HG03039 (cell line): ENCODE measurements at regions not wholly inside any gene's neighbourhood (a gene's known extent, or its start where the extent isn't known, plus 50 kb on each side); places are given as distances from the start of the nearest gene placed in this dataset.
"Not testable (repeated sequence)": the region's sequence is repeated elsewhere in the genome, so short reads cannot be mapped to it uniquely, and the experiment has no call there.

Source experiments
- ATAC-seq: cut with Tn5 transposase; IDR thresholded peaks from one replicate; pipeline ENCODE4 v1.9.1; 2021; ENCODE audit warnings: mild to moderate bottlenecking, moderate library complexity; ENCODE audit not compliant: unreplicated experiment

GRCh38 chr2:2482851-2483250 is 151.8 kb upstream of the MYT1L start:
- ATAC-seq, result no peak

DNA sequence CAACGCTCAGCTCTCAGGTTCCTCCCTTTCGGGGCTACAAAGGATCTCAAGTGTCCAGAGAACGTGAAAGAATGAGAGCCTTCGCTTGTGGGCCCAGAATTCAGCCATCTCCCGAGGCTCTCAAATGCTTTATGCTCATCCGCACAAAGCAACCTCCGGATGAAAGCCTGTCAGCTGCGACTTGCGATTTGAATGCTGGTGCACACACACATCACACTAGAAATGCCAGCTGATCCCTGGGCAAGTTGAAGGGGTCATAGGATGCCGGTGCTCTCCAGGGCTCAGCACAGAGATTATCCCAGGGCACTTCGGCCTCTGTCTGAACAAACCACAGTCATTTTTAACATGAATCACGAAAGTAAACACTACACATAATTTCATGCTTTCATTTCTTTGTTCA is 141.8 kb upstream of the MYT1L start:
- ATAC-seq, result no peak

DNA sequence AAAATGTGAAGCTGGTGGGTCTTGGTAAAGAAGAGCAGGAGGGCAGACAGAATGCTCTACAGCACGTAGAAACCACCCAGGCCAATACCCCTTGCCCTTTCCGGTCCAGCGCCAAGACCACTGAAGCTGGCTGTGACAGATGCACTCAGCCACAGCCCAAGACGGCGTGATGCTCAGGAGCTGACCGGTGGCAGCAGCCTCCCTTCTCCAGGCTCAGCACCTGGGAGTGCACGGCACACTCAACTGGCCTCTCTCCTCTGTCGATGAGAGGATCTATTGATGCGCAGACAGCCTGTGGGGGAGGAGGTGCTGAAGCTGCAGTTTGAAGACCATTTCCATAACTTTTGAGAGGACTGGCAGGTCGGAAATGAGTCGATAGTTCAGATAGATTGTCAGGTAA is 141.0 kb upstream of the MYT1L start:
- no peak for ATAC-seq

- ATAC-seq, result no peak
These were observed 135.5 kb upstream of the MYT1L start for GRCh38 chr2:2466534-2466933.

DNA sequence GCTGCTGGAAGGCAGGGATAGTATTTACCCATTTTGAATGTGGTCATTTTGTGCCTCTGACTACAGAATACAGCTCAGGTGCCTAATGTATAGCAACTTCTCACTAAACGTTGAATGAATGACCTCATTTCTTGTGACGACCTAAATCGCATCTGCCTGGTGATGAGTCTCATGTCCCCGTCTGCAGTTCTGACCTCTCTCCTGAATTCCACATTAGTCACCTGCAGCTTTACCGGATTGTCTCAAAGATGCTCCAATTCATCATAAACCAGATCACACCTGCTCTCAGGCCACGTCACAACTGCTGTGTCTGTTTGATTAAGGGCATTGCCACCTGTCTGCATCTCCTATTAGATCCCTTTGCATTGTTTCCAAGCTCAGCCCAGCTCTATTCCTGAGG is 133.6 kb upstream of the MYT1L start:
- no peak for ATAC-seq

- no peak for ATAC-seq
These were observed 133.0 kb upstream of the MYT1L start for GRCh38 chr2:2464094-2464493.

- ATAC-seq, result no peak
These were observed 125.6 kb upstream of the MYT1L start for GRCh38 chr2:2456721-2457120.

DNA sequence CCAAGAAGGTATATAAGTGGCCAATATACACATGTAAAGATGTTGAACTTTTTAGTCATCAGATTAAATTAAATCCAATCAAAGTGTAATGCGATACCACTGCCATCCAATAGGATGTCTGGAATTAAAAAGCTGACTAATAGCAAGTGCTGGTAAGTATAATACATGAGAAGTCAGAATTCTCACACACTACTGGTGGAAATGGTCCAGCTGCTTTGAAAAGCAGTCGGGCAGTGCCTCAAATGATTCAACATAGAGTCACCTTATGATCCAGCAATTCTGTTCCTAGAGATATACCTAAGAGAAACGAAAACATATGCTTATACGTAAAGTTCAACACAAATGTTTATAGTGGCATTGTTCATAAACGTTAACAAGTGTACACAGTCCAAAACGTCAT is 124.1 kb upstream of the MYT1L start:
- ATAC-seq, result no peak

GRCh38 chr2:2452961-2453360 is 121.9 kb upstream of the MYT1L start:
- no peak for ATAC-seq

GRCh38 chr2:2451275-2451674 is 120.2 kb upstream of the MYT1L start:
- ATAC-seq, result not testable (repeated sequence)

DNA sequence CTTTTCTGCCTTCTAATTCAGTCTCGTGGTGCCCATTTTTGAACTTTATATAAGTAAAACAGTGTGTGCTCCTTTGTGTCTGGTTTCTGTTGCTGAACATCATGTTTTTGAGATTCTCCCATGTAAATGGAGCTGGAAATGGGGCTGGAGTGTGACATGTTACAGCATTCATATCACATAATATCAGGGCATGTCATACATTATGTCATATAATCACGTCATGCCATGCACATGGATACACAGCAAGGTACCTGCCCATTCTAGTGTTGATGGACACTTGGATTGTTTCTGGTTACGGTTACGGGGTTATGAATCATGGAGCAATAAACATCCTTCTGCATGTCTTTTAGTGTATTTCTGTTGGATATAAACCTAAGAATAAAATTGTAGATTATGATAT is 117.1 kb upstream of the MYT1L start:
- no peak for ATAC-seq

DNA sequence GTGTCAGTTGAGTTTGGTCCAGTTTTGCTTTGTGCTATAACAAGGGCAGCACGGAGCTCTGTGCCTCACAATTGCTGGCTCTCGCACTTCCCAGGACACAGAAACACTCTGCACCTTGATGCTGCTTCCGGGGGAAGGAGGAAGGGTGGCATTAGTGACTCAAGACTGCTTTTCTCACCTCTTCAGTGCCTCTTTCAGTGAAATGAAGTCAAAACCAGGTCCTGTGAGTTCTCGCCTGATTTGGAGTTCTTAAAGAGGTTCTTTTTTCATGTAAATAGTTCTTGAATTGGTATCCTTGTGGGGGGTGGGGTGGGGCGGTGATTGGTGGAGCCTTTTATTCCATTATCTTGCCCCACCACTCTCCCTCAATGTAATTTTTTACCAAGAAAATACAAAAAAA is 91.5 kb upstream of the MYT1L start:
- ATAC-seq, result no peak

DNA sequence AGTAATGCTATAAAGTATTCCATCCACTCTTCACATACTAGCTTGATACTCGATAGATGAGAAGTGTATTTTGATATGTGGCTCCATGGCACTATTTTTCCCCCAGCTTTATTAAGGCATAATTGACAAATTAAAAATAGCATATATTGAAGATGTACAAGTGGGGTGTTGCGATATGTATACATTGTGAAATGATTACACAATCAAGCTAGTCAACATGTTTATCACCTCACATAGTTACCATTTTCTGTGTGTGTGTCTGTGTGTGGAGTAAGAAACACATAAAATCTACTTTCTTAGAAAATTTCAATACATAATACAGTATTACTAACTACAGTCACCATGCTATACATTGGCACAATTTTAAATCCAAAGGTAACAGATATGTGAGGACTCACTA is 82.5 kb upstream of the MYT1L start:
- no peak for ATAC-seq

GRCh38 chr2:2410987-2411386 is 79.9 kb upstream of the MYT1L start:
- no peak for ATAC-seq

DNA sequence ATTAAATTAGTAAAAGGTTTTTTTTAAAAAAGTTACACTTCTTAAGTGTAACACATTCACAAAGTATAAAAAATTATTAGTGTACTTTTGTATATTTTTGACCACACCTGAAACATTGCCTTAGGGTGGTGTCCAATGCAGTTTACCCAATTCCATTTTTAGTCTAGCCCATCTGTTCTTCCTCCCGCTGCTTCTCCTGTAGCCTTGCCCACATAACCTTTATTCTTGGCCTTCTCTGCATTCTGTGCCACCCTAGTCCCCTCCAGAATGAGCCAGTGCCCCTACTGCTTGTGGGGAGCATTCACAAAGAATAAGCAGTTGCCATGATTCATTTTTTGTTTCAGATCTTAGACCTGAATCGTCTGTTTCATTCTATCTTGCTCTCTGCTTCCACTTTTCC is 78.4 kb upstream of the MYT1L start:
- no peak for ATAC-seq

DNA sequence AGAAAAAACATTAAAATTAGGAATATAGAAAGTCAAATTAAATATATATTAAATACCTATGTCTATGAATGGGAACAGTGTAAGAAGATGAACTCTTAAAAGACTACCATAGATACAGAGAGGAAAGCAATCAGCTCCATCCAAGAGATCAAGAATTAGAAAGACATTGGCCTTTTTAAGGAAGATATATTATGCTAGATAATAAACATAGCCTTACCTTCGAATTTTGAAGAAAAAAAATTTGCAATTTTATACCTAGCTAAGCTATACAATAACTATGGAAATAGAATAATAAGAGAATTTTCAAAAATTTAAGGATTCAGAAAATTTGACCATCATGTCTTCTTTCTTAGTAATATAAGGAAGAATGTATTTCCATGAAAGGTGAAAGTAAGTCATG is 74.7 kb upstream of the MYT1L start:
- no peak for ATAC-seq

- no peak for ATAC-seq
These were observed 69.4 kb upstream of the MYT1L start for GRCh38 chr2:2400286-2401038.

GRCh38 chr2:2399396-2399795 is 68.3 kb upstream of the MYT1L start:
- no peak for ATAC-seq

DNA sequence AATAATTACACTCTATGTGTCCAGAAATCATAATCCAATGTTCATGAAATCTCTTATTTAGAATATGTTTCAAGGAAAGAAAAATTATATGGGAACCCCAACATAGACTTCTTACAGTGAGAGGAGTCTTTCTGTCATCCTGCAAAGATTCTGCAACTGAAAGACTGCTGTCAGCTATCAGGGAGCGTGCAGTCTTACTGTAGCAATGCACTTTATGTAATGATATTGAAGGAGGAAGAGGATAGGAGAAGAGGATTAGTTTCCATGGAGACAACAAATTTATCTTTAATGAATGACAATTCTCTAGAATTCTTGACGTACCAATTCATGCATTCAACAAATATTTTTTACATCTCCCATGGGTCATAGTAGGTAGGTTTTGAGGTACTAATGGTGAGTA is 61.3 kb upstream of the MYT1L start:
- no peak for ATAC-seq

DNA sequence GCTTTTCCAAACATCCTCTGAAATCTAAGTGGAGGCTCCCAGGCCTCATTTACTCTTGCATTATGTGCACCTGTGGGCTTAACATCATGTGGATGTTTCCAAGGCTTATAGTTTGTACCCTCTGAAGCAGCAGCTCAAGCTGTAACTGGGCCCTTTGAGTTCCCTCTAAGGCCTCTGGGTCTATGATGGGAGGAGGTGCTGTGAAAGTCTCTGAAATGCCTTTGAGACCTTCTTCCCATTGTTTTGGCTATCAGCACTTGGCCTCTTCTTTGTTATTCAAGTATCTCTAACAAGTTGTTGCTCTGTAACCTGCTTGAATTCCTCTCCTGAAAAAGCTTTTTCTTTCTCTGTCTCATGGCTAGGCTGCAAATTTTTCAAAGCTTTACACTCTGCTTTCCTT is 58.1 kb upstream of the MYT1L start:
- ATAC-seq, result no peak
